ENCODE measurements at regions not wholly inside any gene's neighbourhood (a gene's known extent, or its start where the extent isn't known, plus 50 kb on each side); places are given as distances from the start of the nearest gene placed in this dataset.

GRCh38 chr3:116618930-116619329, 90.6 kb upstream of the TUSC7 start:
- H3K27ac ChIP-seq (replicated peaks): no peak overlapping the region
- TF ChIP-seq GABPA (IDR thresholded peaks at IDR 0.05; ENCODE audit: low read depth) (no peak), POLR2AphosphoS5 (IDR thresholded peaks at IDR 0.05; ENCODE audit: low read depth) (no peak), CTCF (IDR thresholded peaks at IDR 0.05; ENCODE audit: insufficient read depth, low read length) (no peak), REST (IDR thresholded peaks at IDR 0.05; ENCODE audit: insufficient replicate concordance, low read depth) (no peak), SPI1 (IDR thresholded peaks at IDR 0.05; ENCODE audit: borderline replicate concordance, low read depth) (no peak)

GRCh38 chr3:116630494-116630893, 79.1 kb upstream of the TUSC7 start:
- Histone ChIP-seq H3K4me3 (replicated peaks; ENCODE audit: insufficient read depth, low read length) (no peak overlapping the region), H3K27ac (replicated peaks) (no peak overlapping the region), H3K27me3 (ENCODE audit: insufficient read depth, poor library complexity, severe bottlenecking) (no peaks in the 10 kb centered on the region)
- TF ChIP-seq REST (IDR thresholded peaks at IDR 0.05; ENCODE audit: insufficient replicate concordance, low read depth) (no peak), SPI1 (IDR thresholded peaks at IDR 0.05; ENCODE audit: borderline replicate concordance, low read depth) (no peak), CTCF (IDR thresholded peaks at IDR 0.05; ENCODE audit: insufficient read depth, low read length) (no peak), GABPA (IDR thresholded peaks at IDR 0.05; ENCODE audit: low read depth) (no peak), POLR2AphosphoS5 (IDR thresholded peaks at IDR 0.05; ENCODE audit: low read depth) (no peak)
- no peak for DNase-seq (ENCODE audit: low read depth in 1 of 2, low spot score in 1 of 2)

More at GRCh38 chr3:116618930-116619329, 90.6 kb upstream of the TUSC7 start:
- DNase-seq (ENCODE audit: low read depth in 1 of 2, low spot score in 1 of 2): no peak
- Histone ChIP-seq H3K27me3 (ENCODE audit: insufficient read depth, poor library complexity, severe bottlenecking) (no peaks in the 10 kb centered on the region), H3K4me3 (replicated peaks; ENCODE audit: insufficient read depth, low read length) (no peak overlapping the region)

GRCh38 chr3:116639641-116640040, 69.9 kb upstream of the TUSC7 start:
- Histone ChIP-seq H3K27ac (replicated peaks) (no peak overlapping the region), H3K4me3 (replicated peaks; ENCODE audit: insufficient read depth, low read length) (no peak overlapping the region), H3K27me3 (ENCODE audit: insufficient read depth, poor library complexity, severe bottlenecking) (no peaks in the 10 kb centered on the region)
- DNase-seq (ENCODE audit: low read depth in 1 of 2, low spot score in 1 of 2): no peak
- TF ChIP-seq CTCF (IDR thresholded peaks at IDR 0.05; ENCODE audit: insufficient read depth, low read length) (no peak), SPI1 (IDR thresholded peaks at IDR 0.05; ENCODE audit: borderline replicate concordance, low read depth) (no peak), POLR2AphosphoS5 (IDR thresholded peaks at IDR 0.05; ENCODE audit: low read depth) (no peak), GABPA (IDR thresholded peaks at IDR 0.05; ENCODE audit: low read depth) (no peak), REST (IDR thresholded peaks at IDR 0.05; ENCODE audit: insufficient replicate concordance, low read depth) (no peak)

Data from HL-60 (cell line).